ENCODE measurements at regions not wholly inside any gene's neighbourhood (a gene's known extent, or its start where the extent isn't known, plus 50 kb on each side); places are given as distances from the start of the nearest gene placed in this dataset.

DNA sequence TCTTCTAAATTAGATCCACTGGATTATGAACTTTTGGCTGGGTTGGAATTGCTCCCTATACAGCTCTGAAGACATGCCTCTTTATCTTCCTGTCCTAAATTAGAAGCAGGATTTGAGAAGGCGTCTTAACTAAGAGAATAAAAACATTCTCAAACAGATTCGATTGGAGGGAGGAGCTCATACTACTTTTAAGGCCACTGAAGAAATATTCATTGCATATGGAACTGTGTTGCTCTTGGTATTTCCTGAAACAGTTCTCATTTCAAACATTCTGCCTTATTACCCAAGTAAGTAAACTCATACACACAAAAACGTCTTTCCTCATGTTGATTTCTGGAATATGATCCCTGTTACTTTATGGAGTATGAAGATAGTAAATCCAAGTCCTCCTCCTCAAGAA lies 519.7 kb upstream of the CDH4 start:
- H3K36me3 ChIP-seq (replicated peaks) = no peaks in the 10 kb centered on the region
- TF ChIP-seq, protein P1, sequence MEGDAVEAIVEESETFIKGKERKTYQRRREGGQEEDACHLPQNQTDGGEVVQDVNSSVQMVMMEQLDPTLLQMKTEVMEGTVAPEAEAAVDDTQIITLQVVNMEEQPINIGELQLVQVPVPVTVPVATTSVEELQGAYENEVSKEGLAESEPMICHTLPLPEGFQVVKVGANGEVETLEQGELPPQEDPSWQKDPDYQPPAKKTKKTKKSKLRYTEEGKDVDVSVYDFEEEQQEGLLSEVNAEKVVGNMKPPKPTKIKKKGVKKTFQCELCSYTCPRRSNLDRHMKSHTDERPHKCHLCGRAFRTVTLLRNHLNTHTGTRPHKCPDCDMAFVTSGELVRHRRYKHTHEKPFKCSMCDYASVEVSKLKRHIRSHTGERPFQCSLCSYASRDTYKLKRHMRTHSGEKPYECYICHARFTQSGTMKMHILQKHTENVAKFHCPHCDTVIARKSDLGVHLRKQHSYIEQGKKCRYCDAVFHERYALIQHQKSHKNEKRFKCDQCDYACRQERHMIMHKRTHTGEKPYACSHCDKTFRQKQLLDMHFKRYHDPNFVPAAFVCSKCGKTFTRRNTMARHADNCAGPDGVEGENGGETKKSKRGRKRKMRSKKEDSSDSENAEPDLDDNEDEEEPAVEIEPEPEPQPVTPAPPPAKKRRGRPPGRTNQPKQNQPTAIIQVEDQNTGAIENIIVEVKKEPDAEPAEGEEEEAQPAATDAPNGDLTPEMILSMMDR (IDR thresholded peaks at IDR 0.05; ENCODE audit: low read depth, low read length, missing control alignments) = no peak
- in situ Hi-C loops (cut with HindIII; ENCODE audit: low pct_ligation_motif_present, low sequenced_read_pairs) = no loop called here
- H3K4me3 ChIP-seq (ENCODE audit: low read depth, low read length) = no peak overlapping the region
- DNase-seq = no peak
- no peaks in the 10 kb centered on the region for H3K27me3 ChIP-seq (replicated peaks)
- H3K27ac ChIP-seq = no peak overlapping the region

GRCh38 chr20:60748086-60748485 lies 504.0 kb upstream of the CDH4 start:
- in situ Hi-C loops (cut with HindIII; ENCODE audit: low pct_ligation_motif_present, low sequenced_read_pairs) = no loop called here
- H3K36me3 ChIP-seq (replicated peaks) = no peaks in the 10 kb centered on the region
- H3K4me3 ChIP-seq (ENCODE audit: low read depth, low read length) = no peak overlapping the region
- no peak overlapping the region for H3K27ac ChIP-seq
- TF ChIP-seq, protein P1 (IDR thresholded peaks at IDR 0.05; ENCODE audit: low read depth, low read length, missing control alignments) = no peak
- no peaks in the 10 kb centered on the region for H3K27me3 ChIP-seq (replicated peaks)
- no peak for DNase-seq

DNA sequence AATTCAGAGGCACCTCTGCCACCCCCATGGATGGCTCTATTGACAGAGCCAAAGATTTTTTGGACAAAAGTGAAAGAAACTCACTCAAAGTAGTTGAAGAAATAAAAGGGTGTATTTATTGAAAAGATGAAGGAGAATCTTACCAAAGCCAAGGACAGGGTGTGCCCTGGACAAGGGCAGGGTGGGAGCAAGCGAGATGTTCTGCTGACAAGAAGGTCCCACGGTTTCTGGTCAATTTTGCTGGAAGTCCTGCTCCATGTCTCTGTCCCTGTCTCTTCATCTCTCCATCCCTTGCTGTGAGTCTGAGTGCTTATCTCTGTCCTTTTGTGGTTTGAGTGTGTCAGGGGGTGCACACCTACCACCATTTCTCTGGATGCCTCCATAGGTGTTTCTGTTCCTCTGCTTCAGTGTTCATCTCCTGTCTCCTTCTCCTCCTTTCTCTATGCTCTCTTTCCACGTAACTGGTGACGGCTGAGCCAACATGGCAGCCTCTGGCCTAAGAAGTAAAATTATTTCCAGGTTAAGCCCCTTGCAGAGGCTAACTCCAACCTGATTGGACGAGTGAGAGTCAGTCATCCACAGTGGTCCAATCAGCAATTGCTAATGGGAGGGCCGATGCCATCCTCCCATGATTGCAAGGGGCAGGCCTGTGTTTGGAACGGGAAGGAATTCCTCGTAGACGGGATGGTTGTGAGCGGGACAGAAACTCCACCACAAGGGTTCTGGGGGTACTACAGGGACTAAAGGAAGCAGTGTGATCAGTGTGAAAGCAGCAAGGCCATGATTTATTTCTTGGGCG lies 502.1 kb upstream of the CDH4 start:
- TF ChIP-seq, protein P1 (IDR thresholded peaks at IDR 0.05; ENCODE audit: low read depth, low read length, missing control alignments) = no peak
- Histone ChIP-seq H3K27ac (no peak overlapping the region), H3K4me3 (ENCODE audit: low read depth, low read length) (no peak overlapping the region), H3K27me3 (replicated peaks) (no peaks in the 10 kb centered on the region), H3K36me3 (replicated peaks) (no peaks in the 10 kb centered on the region)
- DNase-seq = no peak
- in situ Hi-C loops (cut with HindIII; ENCODE audit: low pct_ligation_motif_present, low sequenced_read_pairs) = no loop called here

- in situ Hi-C loops (cut with HindIII; ENCODE audit: low pct_ligation_motif_present, low sequenced_read_pairs) = no loop called here
- TF ChIP-seq, protein P1 (IDR thresholded peaks at IDR 0.05; ENCODE audit: low read depth, low read length, missing control alignments) = no peak
- Histone ChIP-seq H3K27ac (no peak overlapping the region), H3K36me3 (replicated peaks) (no peaks in the 10 kb centered on the region), H3K4me3 (ENCODE audit: low read depth, low read length) (no peak overlapping the region), H3K27me3 (replicated peaks) (no peaks in the 10 kb centered on the region)
- DNase-seq = no peak
Measured at GRCh38 chr20:60750909-60751308, 501.2 kb upstream of the CDH4 start.

DNA sequence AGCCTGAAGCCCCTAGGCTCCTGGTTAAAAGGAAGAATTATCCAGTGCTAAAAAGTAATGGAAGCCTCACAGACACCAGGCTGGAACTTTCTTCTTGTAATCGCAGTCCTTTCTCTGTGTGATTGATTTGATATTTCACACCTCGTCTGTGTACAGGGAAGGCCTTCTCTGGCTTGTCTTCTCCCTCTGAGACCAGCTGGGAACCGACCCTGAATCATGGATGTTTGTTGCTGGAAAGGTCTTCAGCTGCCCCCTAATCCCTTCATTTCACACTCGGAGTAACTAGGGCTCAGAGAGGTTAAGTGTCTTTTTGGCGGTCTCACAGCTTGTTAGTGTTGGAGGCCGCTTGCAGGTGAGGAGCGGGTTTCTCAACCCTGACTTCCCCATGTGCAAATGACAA lies 500.2 kb upstream of the CDH4 start:
- TF ChIP-seq, protein P1 (IDR thresholded peaks at IDR 0.05; ENCODE audit: low read depth, low read length, missing control alignments) = no peak
- H3K4me3 ChIP-seq (ENCODE audit: low read depth, low read length) = no peak overlapping the region
- H3K27me3 ChIP-seq (replicated peaks) = no peaks in the 10 kb centered on the region
- H3K27ac ChIP-seq = no peak overlapping the region
- no peaks in the 10 kb centered on the region for H3K36me3 ChIP-seq (replicated peaks)
- DNase-seq = no peak
- in situ Hi-C loops (cut with HindIII; ENCODE audit: low pct_ligation_motif_present, low sequenced_read_pairs) = no loop called here
